ENCODE measurements at regions not wholly inside any gene's neighbourhood (a gene's known extent, or its start where the extent isn't known, plus 50 kb on each side); places are given as distances from the start of the nearest gene placed in this dataset.

DNA sequence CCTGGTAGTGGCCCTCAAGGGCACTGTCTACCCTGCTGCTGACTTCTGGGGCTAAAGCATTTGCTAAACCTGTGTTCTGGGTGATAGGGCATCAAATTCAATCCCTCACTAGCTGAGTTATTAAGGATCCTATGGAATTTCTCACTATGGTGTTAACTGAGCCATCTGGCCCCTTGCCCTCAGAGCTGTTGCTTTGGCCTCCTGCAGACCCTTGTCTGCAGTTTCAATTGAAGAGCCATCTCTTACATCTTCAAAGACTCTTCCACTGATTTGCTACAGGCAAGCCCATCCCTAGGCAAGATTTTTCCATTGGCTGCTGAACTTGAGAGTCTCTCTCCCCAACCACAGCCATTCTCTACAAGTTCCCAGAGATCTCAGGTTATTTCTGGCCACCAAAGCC lies 418.2 kb downstream of the ZNF608 start:
- Mint-ChIP-seq H3K27ac (no peak overlapping the region), H3K9me3 (peaks cover 0 to 8% (median 4%) of the 10 kb centered on the region in 7 donors), H3K36me3 (no peaks in the 10 kb centered on the region), H3K4me3 (no peak overlapping the region), H3K4me1 (no peaks in the 10 kb centered on the region), H3K27me3 (peaks cover 4% of the 10 kb centered on the region)
- Histone ChIP-seq H3K9me3 (ENCODE audit: control insufficient read depth in 2 of 2, low read length in 2 of 2) (no peaks in the 10 kb centered on the region), H3K36me3 (ENCODE audit: control insufficient read depth, insufficient read depth, low read length) (no peaks in the 10 kb centered on the region), H3K4me3 (ENCODE audit: low read depth, low read length) (no peak overlapping the region), H3K4me1 (ENCODE audit: control insufficient read depth, insufficient read depth, low read length, poor library complexity, severe bottlenecking) (no peaks in the 10 kb centered on the region), H3K27ac (ENCODE audit: insufficient read depth, low read length, poor library complexity, severe bottlenecking) (no peak overlapping the region), H3K27me3 (ENCODE audit: control insufficient read depth, insufficient read depth, low read length) (no peaks in the 10 kb centered on the region)
- no peak for ATAC-seq (ENCODE audit: low read depth in 2 of 2)
- no peak for DNase-seq

DNA sequence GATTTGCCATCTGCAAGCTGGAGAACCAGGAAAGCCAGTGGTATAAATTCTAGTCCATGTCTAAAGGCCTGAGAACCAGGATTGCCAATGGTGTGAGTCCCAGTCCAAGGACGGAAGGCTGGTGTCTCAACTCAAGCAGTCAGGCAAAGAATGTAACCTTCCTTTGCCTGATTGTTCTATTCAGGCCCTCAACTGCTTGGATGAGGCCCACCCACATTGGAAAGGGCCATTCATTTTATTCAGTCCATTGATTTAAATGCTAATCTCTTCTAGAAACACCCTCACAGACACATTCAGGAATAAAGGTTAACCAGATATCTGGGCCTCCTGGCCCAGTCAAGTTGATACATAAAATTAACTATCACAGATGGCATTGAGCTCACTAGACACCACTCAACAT lies 427.8 kb downstream of the ZNF608 start:
- Mint-ChIP-seq H3K4me3 (no peak overlapping the region), H3K4me1 (no peaks in the 10 kb centered on the region), H3K9me3 (peaks cover 0 to 8% (median 1%) of the 10 kb centered on the region in 7 donors), H3K27me3 (no peaks in the 10 kb centered on the region), H3K36me3 (no peaks in the 10 kb centered on the region), H3K27ac (no peak overlapping the region)
- Histone ChIP-seq H3K27me3 (ENCODE audit: control insufficient read depth, insufficient read depth, low read length) (no peaks in the 10 kb centered on the region), H3K36me3 (ENCODE audit: control insufficient read depth, insufficient read depth, low read length) (no peaks in the 10 kb centered on the region), H3K9me3 (ENCODE audit: control insufficient read depth in 2 of 2, low read length in 2 of 2) (no peaks in the 10 kb centered on the region), H3K4me1 (ENCODE audit: control insufficient read depth, insufficient read depth, low read length, poor library complexity, severe bottlenecking) (no peaks in the 10 kb centered on the region), H3K27ac (ENCODE audit: insufficient read depth, low read length, poor library complexity, severe bottlenecking) (no peak overlapping the region), H3K4me3 (ENCODE audit: low read depth, low read length) (no peak overlapping the region)
- ATAC-seq (ENCODE audit: low read depth in 2 of 2) (no peak), DNase-seq (no peak)

DNA sequence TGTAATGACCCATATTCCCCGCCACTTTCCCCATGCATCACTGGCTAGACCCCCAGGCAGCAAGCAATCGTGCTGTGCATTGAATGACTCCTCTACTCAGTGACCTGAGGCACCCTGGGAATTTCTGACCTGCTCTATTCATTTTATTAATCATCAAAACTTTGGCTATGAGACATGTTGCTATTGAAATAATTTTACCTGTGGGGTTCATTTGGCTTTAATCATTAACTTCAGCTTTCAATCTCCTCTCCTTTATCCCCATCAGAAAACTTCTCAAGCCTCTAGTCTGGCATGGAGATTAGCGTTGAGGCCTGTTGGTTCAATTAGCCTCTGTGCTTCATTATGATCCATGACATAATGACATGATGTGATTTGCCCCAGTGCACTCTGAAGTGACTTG lies 429.0 kb downstream of the ZNF608 start:
- Histone ChIP-seq H3K9me3 (ENCODE audit: control insufficient read depth in 2 of 2, low read length in 2 of 2) (no peaks in the 10 kb centered on the region), H3K27me3 (ENCODE audit: control insufficient read depth, insufficient read depth, low read length) (no peaks in the 10 kb centered on the region), H3K4me1 (ENCODE audit: control insufficient read depth, insufficient read depth, low read length, poor library complexity, severe bottlenecking) (no peaks in the 10 kb centered on the region), H3K36me3 (ENCODE audit: control insufficient read depth, insufficient read depth, low read length) (no peaks in the 10 kb centered on the region), H3K4me3 (ENCODE audit: low read depth, low read length) (no peak overlapping the region), H3K27ac (ENCODE audit: insufficient read depth, low read length, poor library complexity, severe bottlenecking) (no peak overlapping the region)
- DNase-seq: no peak
- Mint-ChIP-seq H3K27me3 (no peaks in the 10 kb centered on the region), H3K4me1 (no peaks in the 10 kb centered on the region), H3K4me3 (no peak overlapping the region), H3K9me3 (peaks cover 0 to 8% (median 2%) of the 10 kb centered on the region in 7 donors), H3K36me3 (no peaks in the 10 kb centered on the region), H3K27ac (no peak overlapping the region)
- no peak for ATAC-seq (ENCODE audit: low read depth in 2 of 2)

DNA sequence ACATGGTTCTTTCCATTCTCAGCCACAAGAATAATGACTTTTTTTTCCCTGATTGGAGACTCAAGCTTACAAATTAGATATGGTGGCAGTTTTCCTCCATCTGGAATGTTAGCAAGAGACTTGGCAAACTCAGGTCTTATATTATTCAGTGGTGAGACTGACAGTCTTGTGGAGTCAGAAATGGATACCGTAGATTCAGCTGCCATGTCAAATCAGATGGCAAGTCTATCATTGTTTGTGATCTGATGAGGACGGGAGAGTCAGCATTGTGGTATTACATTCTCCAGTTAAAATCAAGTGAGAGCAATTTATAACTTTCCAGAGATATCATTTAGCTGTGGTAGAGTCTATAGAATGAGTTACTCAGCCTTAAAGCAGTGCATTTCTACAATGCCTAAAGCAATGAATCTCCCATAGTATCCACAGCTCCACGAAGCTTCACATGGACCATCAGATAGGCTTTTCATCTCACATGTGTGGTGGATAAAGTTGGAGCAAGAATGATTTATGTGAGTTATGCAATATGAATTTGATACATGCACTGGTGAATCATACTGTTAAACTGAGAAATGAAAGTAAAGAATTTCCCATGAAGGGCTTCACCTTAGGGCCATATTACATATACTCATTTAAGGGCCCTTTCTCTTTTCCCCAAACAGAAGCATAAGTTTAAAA lies 430.6 kb downstream of the ZNF608 start:
- no peak overlapping the region for H3K4me3 ChIP-seq (ENCODE audit: low read depth, low read length)
- Mint-ChIP-seq H3K36me3 (no peaks in the 10 kb centered on the region), H3K4me1 (no peaks in the 10 kb centered on the region), H3K4me3 (no peak overlapping the region), H3K27me3 (no peaks in the 10 kb centered on the region), H3K9me3 (peaks cover 0 to 6% (median 3%) of the 10 kb centered on the region in 7 donors), H3K27ac (no peak overlapping the region)
- H3K4me1 ChIP-seq (ENCODE audit: control insufficient read depth, insufficient read depth, low read length, poor library complexity, severe bottlenecking): no peaks in the 10 kb centered on the region
- DNase-seq (no peak), ATAC-seq (ENCODE audit: low read depth in 2 of 2) (no peak)
- no peaks in the 10 kb centered on the region for H3K36me3 ChIP-seq (ENCODE audit: control insufficient read depth, insufficient read depth, low read length)
- H3K9me3 ChIP-seq (ENCODE audit: control insufficient read depth in 2 of 2, low read length in 2 of 2): no peaks in the 10 kb centered on the region
- H3K27ac ChIP-seq (ENCODE audit: insufficient read depth, low read length, poor library complexity, severe bottlenecking): no peak overlapping the region
- no peaks in the 10 kb centered on the region for H3K27me3 ChIP-seq (ENCODE audit: control insufficient read depth, insufficient read depth, low read length)

DNA sequence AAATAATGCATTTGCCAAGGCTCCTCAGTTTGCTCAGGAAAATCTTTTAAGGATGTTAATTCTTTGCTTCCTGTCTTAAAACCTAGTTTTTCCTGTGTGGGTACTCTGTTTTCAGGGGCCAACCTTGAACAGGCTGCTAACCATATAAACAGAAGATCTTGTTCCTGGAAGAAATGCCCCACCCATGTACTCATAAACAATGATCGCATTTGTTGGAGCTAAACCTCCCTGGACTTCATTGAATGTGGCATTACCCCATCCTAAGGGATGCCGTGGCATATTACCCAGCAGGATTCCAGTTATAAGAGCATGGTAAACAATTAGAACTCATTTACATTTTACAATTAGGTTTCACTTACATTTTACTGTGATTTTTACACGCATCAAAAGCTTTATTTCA lies 436.0 kb downstream of the ZNF608 start:
- ATAC-seq (ENCODE audit: low read depth in 2 of 2): no peak
- H3K27me3 Mint-ChIP-seq: no peaks in the 10 kb centered on the region
- DNase-seq: no peak
- no peak overlapping the region for H3K4me3 Mint-ChIP-seq
- Histone ChIP-seq H3K27me3 (ENCODE audit: control insufficient read depth, insufficient read depth, low read length) (no peaks in the 10 kb centered on the region), H3K4me1 (ENCODE audit: control insufficient read depth, insufficient read depth, low read length, poor library complexity, severe bottlenecking) (no peaks in the 10 kb centered on the region), H3K36me3 (ENCODE audit: control insufficient read depth, insufficient read depth, low read length) (no peaks in the 10 kb centered on the region), H3K4me3 (ENCODE audit: low read depth, low read length) (no peak overlapping the region), H3K27ac (ENCODE audit: insufficient read depth, low read length, poor library complexity, severe bottlenecking) (no peak overlapping the region), H3K9me3 (ENCODE audit: control insufficient read depth in 2 of 2, low read length in 2 of 2) (no peaks in the 10 kb centered on the region)
- H3K36me3 Mint-ChIP-seq: no peaks in the 10 kb centered on the region
- H3K9me3 Mint-ChIP-seq: peaks cover 0 to 2% (median 1%) of the 10 kb centered on the region in 7 donors
- no peaks in the 10 kb centered on the region for H3K4me1 Mint-ChIP-seq
- no peak overlapping the region for H3K27ac Mint-ChIP-seq

DNA sequence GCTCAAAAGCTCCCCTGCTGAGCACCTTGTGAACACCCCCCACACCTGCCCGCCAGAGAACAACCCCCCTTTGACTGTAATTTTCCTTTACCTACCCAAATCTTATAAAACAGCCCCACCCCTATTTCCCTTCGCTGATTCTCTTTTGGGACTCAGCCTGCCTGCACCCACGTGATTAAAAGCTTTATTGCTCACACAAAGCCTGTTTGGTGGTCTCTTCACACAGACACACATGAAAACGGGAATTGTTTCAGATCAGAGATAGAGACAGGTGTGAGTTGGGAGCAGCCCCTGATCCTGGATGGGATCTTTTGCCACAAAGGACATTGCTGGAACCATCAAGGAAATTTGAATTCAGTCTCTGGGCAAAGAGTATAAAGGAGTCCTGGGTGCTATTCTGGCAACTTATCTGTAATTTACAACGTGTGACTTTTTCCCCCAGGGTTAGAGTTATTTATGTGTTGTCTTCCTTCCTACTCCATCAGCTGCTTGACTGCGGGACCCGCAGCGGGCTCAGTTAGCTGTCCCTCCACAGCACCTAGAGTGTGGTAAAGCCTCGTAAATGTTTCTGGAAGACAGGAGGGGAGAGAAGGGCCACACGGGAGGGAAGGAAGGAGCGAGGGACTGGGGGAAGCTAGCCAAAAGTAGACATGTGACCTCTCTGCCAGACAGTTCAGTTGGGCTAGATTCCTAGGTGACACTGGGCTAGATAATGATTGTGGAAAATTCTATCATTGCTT lies 437.0 kb downstream of the ZNF608 start:
- Mint-ChIP-seq H3K4me1 (no peaks in the 10 kb centered on the region), H3K27ac (no peak overlapping the region), H3K4me3 (no peak overlapping the region), H3K36me3 (no peaks in the 10 kb centered on the region), H3K9me3 (peaks cover 0 to 2% (median 1%) of the 10 kb centered on the region in 7 donors), H3K27me3 (no peaks in the 10 kb centered on the region)
- H3K4me1 ChIP-seq (ENCODE audit: control insufficient read depth, insufficient read depth, low read length, poor library complexity, severe bottlenecking): no peaks in the 10 kb centered on the region
- H3K27me3 ChIP-seq (ENCODE audit: control insufficient read depth, insufficient read depth, low read length): no peaks in the 10 kb centered on the region
- H3K9me3 ChIP-seq (ENCODE audit: control insufficient read depth in 2 of 2, low read length in 2 of 2): no peaks in the 10 kb centered on the region
- H3K27ac ChIP-seq (ENCODE audit: insufficient read depth, low read length, poor library complexity, severe bottlenecking): no peak overlapping the region
- DNase-seq (no peak), ATAC-seq (ENCODE audit: low read depth in 2 of 2) (no peak)
- H3K4me3 ChIP-seq (ENCODE audit: low read depth, low read length): no peak overlapping the region
- H3K36me3 ChIP-seq (ENCODE audit: control insufficient read depth, insufficient read depth, low read length): no peaks in the 10 kb centered on the region

DNA sequence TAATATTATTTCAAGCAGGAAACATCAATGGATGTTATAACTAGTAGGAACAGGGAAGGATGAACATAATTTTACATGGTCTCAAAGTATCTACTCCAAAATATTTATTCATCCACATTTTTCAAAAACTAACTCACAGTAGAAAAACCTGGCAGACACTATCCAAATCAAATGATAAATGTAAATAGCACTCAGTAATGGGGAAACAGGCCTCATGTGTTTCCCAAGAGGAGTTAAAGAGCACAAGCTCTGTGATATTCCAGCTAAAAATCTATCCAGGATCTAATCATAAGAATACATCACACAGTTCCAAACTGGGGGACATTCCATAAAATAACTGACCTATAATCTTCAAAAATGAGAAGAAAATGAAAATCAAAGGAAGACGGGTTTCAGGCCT lies 443.1 kb downstream of the ZNF608 start:
- Mint-ChIP-seq H3K27me3 (no peaks in the 10 kb centered on the region), H3K36me3 (no peaks in the 10 kb centered on the region), H3K9me3 (peaks cover 0 to 3% (median 0%) of the 10 kb centered on the region in 7 donors), H3K4me3 (no peak overlapping the region), H3K27ac (no peak overlapping the region), H3K4me1 (no peaks in the 10 kb centered on the region)
- no peak overlapping the region for H3K4me3 ChIP-seq (ENCODE audit: low read depth, low read length)
- H3K36me3 ChIP-seq (ENCODE audit: control insufficient read depth, insufficient read depth, low read length): no peaks in the 10 kb centered on the region
- DNase-seq (no peak), ATAC-seq (ENCODE audit: low read depth in 2 of 2) (no peak)
- H3K27ac ChIP-seq (ENCODE audit: insufficient read depth, low read length, poor library complexity, severe bottlenecking): no peak overlapping the region
- H3K9me3 ChIP-seq (ENCODE audit: control insufficient read depth in 2 of 2, low read length in 2 of 2): no peaks in the 10 kb centered on the region
- no peaks in the 10 kb centered on the region for H3K27me3 ChIP-seq (ENCODE audit: control insufficient read depth, insufficient read depth, low read length)
- no peaks in the 10 kb centered on the region for H3K4me1 ChIP-seq (ENCODE audit: control insufficient read depth, insufficient read depth, low read length, poor library complexity, severe bottlenecking)

DNA sequence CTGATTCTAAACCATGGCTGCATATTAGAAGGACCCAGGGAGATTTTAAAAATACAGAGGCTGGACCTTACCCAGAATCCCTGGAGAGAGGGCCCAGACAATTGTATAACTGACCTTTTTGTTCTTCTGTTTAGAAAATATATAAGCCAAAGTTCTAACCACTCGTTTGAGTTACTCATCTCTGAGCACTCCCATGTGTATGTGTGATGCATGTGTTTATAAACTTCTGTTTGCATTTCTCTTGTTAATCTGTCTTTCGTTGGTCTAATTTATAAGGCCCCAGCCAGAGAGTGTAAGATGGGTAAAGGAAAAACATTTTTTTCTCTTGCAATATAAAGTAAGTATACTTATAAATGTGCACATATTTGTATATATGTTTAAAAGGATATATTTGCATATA lies 443.9 kb downstream of the ZNF608 start:
- Mint-ChIP-seq H3K9me3 (peaks cover 0 to 3% (median 0%) of the 10 kb centered on the region in 7 donors), H3K27me3 (no peaks in the 10 kb centered on the region), H3K4me1 (no peaks in the 10 kb centered on the region), H3K36me3 (no peaks in the 10 kb centered on the region), H3K27ac (no peak overlapping the region), H3K4me3 (no peak overlapping the region)
- H3K36me3 ChIP-seq (ENCODE audit: control insufficient read depth, insufficient read depth, low read length): no peaks in the 10 kb centered on the region
- no peaks in the 10 kb centered on the region for H3K9me3 ChIP-seq (ENCODE audit: control insufficient read depth in 2 of 2, low read length in 2 of 2)
- no peak overlapping the region for H3K4me3 ChIP-seq (ENCODE audit: low read depth, low read length)
- DNase-seq (no peak), ATAC-seq (ENCODE audit: low read depth in 2 of 2) (no peak)
- H3K27me3 ChIP-seq (ENCODE audit: control insufficient read depth, insufficient read depth, low read length): no peaks in the 10 kb centered on the region
- no peak overlapping the region for H3K27ac ChIP-seq (ENCODE audit: insufficient read depth, low read length, poor library complexity, severe bottlenecking)
- H3K4me1 ChIP-seq (ENCODE audit: control insufficient read depth, insufficient read depth, low read length, poor library complexity, severe bottlenecking): no peaks in the 10 kb centered on the region
